Muscle of arm (tissue), 1 donor: ENCODE measurements at regions not wholly inside any gene's neighbourhood (a gene's known extent, or its start where the extent isn't known, plus 50 kb on each side); places are given as distances from the start of the nearest gene placed in this dataset.
"Not testable (repeated sequence)": the region's sequence is repeated elsewhere in the genome, so short reads cannot be mapped to it uniquely, and the experiment has no call there.

Source experiments
- DNase-seq: peaks from one replicate; pipeline ENCODE4 v3.0.0-alpha.2; 2013

GRCh38 chr1:215400741-215401140, 166.4 kb upstream of the KCTD3 start:
- DNase-seq, result no peak

GRCh38 chr1:215402147-215402546, 165.0 kb upstream of the KCTD3 start:
- DNase-seq, result no peak

GRCh38 chr1:215405211-215405610, 161.9 kb upstream of the KCTD3 start:
- DNase-seq, result no peak

GRCh38 chr1:215406927-215407326, 160.2 kb upstream of the KCTD3 start:
- no peak for DNase-seq

- DNase-seq, result no peak
These were observed 159.5 kb upstream of the KCTD3 start for GRCh38 chr1:215407575-215407974.

GRCh38 chr1:215409546-215409945, 157.6 kb upstream of the KCTD3 start:
- not testable (repeated sequence) for DNase-seq

- DNase-seq, result not testable (repeated sequence)
These were observed 151.6 kb upstream of the KCTD3 start for GRCh38 chr1:215415521-215415920.

GRCh38 chr1:215416497-215416896, 150.6 kb upstream of the KCTD3 start:
- DNase-seq, result no peak

- no peak for DNase-seq
These were observed 150.0 kb upstream of the KCTD3 start for GRCh38 chr1:215417122-215417521.

- no peak for DNase-seq
These were observed 148.1 kb upstream of the KCTD3 start for GRCh38 chr1:215418876-215419447.

GRCh38 chr1:215421744-215422143, 145.4 kb upstream of the KCTD3 start:
- DNase-seq, result no peak

- no peak for DNase-seq
These were observed 143.8 kb upstream of the KCTD3 start for GRCh38 chr1:215423288-215423687.

GRCh38 chr1:215425138-215425537, 142.0 kb upstream of the KCTD3 start:
- DNase-seq, result no peak

- DNase-seq, result no peak
These were observed 141.0 kb upstream of the KCTD3 start for GRCh38 chr1:215426101-215426500.

- DNase-seq, result not testable (repeated sequence)
These were observed 134.4 kb upstream of the KCTD3 start for GRCh38 chr1:215432483-215433227.

- no peak for DNase-seq
These were observed 133.9 kb upstream of the KCTD3 start for GRCh38 chr1:215433237-215433636.

GRCh38 chr1:215439549-215439948, 127.6 kb upstream of the KCTD3 start:
- DNase-seq, result no peak

GRCh38 chr1:215444715-215445414, 122.2 kb upstream of the KCTD3 start:
- DNase-seq, result no peak

GRCh38 chr1:215448014-215448413, 119.1 kb upstream of the KCTD3 start:
- DNase-seq, result not testable (repeated sequence)

- DNase-seq, result not testable (repeated sequence)
These were observed 118.0 kb upstream of the KCTD3 start for GRCh38 chr1:215449147-215449546.

- no peak for DNase-seq
These were observed 113.7 kb upstream of the KCTD3 start for GRCh38 chr1:215453440-215453839.

GRCh38 chr1:215457213-215457612, 109.9 kb upstream of the KCTD3 start:
- no peak for DNase-seq

- DNase-seq, result no peak
These were observed 109.0 kb upstream of the KCTD3 start for GRCh38 chr1:215458104-215458503.
